ENCODE measurements at regions not wholly inside any gene's neighbourhood (a gene's known extent, or its start where the extent isn't known, plus 50 kb on each side); places are given as distances from the start of the nearest gene placed in this dataset.

DNA sequence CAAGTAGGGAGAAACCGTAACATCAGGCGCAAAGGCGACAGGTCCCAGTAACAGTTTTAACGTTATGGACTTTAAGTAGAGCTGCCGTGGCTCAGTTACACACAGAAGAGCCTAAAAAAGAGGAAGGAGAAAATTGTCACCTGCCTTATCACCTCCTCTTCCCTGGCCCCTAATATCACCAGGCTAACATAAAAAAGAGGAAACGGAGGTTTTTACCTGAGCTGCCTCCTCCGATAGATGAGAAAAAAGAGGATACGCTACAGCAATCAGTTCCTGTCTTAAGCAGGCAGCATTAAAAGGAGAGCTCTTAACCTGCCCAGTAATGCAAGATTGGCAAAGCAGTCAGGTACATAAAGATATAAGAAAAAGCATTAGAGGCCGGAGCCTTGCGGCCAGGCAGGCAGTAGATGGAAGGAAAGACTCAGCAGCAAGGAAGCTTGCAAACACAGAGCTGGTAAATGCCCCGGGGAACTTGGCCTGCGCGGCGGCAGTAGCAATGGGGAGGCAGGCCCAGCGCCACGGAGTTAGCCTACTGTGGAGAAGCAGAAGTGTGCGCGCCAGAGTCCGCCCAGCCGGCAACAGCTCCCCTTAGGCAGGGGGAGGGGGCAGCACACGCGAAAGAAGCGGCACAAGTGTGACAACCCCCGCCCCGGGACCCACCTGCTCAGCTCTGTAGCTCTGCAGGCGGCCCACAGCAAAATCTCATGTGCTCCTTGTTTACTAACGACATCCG, 116.3 kb upstream of the SCN7A start:
- TF ChIP-seq IRF3 (IDR thresholded peaks at IDR 0.05; ENCODE audit: low read depth, low read length) (no peak), CTCF (IDR thresholded peaks at IDR 0.05) (no peak), POLR2AphosphoS5 (IDR thresholded peaks at IDR 0.05; ENCODE audit: low read depth, low read length) (no peak), FOXM1 (IDR thresholded peaks at IDR 0.05; ENCODE audit: low read depth) (no peak), TAF1 (IDR thresholded peaks at IDR 0.05; ENCODE audit: borderline replicate concordance, low read depth, low read length) (no peak), EP300 (IDR thresholded peaks at IDR 0.05; ENCODE audit: borderline replicate concordance in 1 of 2, low read depth in 1 of 2, low read length in 1 of 2) (no peak), NRF1 (IDR thresholded peaks at IDR 0.05; ENCODE audit: low read depth, low read length) (no peak), MEF2A (IDR thresholded peaks at IDR 0.05; ENCODE audit: borderline replicate concordance, low read depth) (no peak), SMC3 (IDR thresholded peaks at IDR 0.05; ENCODE audit: low read depth, low read length) (no peak), TCF12 (IDR thresholded peaks at IDR 0.05) (no peak), JUND (IDR thresholded peaks at IDR 0.05) (no peak)
- TF ChIP-seq, protein P1, sequence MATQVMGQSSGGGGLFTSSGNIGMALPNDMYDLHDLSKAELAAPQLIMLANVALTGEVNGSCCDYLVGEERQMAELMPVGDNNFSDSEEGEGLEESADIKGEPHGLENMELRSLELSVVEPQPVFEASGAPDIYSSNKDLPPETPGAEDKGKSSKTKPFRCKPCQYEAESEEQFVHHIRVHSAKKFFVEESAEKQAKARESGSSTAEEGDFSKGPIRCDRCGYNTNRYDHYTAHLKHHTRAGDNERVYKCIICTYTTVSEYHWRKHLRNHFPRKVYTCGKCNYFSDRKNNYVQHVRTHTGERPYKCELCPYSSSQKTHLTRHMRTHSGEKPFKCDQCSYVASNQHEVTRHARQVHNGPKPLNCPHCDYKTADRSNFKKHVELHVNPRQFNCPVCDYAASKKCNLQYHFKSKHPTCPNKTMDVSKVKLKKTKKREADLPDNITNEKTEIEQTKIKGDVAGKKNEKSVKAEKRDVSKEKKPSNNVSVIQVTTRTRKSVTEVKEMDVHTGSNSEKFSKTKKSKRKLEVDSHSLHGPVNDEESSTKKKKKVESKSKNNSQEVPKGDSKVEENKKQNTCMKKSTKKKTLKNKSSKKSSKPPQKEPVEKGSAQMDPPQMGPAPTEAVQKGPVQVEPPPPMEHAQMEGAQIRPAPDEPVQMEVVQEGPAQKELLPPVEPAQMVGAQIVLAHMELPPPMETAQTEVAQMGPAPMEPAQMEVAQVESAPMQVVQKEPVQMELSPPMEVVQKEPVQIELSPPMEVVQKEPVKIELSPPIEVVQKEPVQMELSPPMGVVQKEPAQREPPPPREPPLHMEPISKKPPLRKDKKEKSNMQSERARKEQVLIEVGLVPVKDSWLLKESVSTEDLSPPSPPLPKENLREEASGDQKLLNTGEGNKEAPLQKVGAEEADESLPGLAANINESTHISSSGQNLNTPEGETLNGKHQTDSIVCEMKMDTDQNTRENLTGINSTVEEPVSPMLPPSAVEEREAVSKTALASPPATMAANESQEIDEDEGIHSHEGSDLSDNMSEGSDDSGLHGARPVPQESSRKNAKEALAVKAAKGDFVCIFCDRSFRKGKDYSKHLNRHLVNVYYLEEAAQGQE (IDR thresholded peaks at IDR 0.05; ENCODE audit: low read depth, low read length), result no peak
- TF ChIP-seq, protein P2, sequence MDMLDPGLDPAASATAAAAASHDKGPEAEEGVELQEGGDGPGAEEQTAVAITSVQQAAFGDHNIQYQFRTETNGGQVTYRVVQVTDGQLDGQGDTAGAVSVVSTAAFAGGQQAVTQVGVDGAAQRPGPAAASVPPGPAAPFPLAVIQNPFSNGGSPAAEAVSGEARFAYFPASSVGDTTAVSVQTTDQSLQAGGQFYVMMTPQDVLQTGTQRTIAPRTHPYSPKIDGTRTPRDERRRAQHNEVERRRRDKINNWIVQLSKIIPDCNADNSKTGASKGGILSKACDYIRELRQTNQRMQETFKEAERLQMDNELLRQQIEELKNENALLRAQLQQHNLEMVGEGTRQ (IDR thresholded peaks at IDR 0.05; ENCODE audit: borderline replicate concordance, low read depth, low read length), result no peak

All from SK-N-SH (cell line).